ENCODE measurements at regions not wholly inside any gene's neighbourhood (a gene's known extent, or its start where the extent isn't known, plus 50 kb on each side); places are given as distances from the start of the nearest gene placed in this dataset.
A peak's percentile ranks its signal among the peaks of the same experiment; 100 is the strongest.

DNA sequence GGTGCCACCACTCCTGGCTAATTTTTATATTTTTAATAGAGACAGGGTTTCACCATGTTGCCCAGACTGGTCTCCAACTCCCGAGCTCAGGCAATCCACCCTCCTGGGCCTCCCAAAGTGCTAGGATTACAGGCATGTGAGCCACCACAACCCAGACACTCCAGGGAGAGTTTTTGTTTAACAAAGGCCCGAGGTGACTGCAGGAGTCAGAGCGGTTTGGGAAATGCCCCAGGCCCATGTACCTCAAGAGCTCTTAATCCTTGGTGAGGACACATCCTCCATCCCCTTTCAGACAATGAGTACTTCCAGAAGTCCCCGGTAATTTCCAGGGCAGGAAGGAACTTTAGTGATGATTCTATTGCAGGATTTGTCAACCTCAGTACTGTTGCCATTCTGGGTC, 176.0 kb downstream of the ESRRB start:
- DNase-seq (ENCODE audit: low read depth): no peak

DNA sequence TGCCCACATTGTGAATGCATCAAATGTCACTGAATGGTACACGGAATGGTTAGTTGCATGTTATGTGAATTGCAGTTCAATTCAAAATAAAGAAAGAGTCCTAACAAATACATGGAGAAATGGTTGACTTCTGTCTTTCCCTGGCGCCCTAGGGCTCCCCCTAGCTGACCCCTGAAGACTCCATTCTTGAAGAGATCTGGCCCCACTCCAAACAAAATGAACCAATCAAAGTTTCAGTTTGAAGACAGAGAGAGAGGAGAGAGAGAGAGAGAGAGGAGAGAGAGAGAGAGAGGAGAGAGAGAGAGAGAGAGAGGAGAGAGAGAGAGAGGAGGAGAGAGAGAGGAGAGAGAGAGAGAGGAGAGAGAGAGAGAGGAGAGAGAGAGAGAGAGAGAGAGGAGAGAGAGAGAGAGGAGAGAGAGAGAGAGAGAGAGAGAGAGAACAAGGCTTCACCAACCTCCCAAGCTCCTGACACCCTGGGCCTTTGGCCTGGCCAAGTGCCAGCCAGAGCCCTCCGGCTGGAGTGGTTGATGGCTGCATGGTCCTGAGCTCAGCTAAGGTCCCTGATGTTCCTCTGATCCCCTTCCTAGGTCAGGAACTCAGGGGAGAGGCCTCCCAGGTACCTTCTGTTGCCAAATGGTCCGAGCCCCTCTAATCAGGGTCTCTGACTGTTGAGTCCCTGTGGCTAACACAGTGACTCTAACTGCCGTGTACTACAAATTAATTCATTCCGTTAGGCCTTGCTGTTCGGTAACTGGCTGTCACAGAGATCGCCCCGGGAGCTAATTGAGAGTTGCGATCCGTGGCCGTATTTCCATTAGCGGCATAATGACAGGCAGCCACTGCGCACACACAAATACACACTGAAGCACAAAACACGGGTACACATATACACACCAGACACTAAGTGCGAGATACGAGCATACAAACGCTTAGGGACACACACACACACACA, 188.8 kb downstream of the ESRRB start:
- DNase-seq (ENCODE audit: low read depth): no peak

DNA sequence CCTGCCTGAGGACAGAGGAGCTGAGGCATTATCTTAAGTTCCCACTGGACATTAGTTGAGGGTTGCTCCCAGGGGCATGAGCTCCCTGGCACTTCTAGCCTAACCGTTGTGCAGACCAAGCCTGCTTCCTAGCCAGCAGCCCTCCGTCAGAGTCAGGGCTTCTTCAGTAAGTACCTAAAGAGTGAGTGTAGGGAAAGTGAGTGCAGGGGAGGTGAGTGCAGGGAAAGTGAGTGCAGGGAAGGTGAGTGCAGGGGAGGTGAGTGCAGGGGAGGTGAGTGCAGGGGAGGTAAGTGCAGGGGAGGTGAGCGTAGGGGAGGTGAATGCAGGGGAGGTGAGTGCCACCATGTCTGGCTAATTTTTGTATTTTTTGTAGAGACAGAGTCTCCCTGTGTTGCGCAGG, 190.5 kb downstream of the ESRRB start:
- DNase-seq (ENCODE audit: low read depth): no peak

DNA sequence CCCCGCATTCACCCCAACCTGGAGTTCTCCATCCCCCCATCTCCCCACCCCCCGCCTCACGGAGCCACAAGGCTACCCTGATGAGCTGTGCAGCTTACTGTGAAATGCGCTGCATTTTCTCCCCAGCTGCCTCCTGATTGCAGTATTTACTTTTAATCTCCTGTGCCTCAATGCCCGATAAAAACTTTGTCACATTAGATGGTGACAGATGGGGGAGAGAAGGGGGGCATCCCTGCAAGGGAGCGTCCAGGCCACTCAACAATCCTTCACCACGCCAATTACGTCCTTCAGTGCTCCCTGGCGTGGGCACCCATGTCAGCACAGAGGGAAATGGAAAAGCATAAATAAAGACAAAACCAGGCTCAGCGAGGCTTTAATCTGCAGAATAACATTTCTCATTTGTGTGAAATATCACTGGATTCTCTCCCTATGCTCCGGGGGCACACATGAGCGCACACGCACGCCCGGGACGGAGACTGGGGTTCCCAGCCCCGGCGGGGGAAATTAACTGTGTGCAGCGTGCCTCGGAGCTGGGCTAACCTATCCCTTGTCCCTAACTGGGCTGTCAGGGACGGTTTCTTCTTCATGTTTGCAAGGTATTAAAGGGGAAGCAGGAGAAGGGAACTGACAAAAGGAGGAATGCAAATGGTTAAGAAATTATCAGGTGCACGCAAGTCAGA, 186.7 kb upstream of the VASH1 start:
- no peak for DNase-seq (ENCODE audit: low read depth)

DNA sequence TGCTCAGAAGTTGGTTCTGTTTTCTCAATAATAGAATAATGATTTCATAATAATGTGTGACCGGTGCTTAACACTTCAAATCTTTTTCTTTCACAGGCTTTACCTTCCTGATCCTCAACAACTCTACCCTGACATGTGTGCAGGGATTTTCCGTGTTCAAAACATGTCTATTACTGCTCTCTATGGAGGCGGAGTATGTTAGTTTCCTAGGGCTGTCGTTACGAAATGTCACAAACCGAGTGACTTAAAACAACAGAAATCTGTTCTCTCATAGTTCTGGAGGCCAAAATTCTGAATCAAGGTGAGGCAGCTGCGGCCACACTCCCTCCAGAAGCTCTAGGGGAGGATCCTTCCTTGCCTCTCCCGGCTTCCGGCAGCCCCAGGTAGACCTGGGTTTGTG, 186.2 kb upstream of the VASH1 start:
- no peak for DNase-seq (ENCODE audit: low read depth)

DNA sequence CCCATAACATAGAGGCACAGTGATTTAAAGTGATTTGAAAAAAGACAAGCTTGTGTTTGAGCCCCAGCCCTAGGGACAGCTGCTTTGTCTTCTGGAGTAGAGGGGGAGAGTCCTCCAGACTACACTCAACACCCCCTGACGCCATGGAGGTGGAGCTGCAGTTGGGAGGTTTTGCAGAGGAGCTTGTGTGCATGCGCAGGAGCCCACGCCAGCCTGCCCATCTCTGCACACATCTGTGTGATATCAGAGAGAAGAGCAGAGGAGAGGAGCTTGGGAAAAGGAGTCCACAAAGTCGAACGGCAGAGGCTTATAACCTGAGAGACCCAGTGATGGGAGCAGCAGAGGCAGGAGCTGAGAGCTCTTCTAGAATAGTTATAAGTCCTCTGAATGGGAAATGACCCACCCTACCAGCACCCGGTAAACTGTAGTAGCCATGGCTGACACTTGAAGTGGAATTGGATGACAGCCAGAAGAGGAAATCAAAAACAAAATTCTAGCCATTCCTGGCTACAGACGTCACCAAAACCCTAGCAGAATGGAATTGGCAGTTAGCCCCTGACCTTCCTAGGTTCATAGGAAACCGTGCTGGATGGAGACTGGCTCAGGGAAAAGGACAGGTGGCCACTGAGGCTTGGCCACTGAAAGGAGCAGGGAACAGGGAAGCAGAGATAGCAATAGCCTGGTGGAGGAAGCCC, 185.1 kb upstream of the VASH1 start:
- no peak for DNase-seq (ENCODE audit: low read depth)

DNA sequence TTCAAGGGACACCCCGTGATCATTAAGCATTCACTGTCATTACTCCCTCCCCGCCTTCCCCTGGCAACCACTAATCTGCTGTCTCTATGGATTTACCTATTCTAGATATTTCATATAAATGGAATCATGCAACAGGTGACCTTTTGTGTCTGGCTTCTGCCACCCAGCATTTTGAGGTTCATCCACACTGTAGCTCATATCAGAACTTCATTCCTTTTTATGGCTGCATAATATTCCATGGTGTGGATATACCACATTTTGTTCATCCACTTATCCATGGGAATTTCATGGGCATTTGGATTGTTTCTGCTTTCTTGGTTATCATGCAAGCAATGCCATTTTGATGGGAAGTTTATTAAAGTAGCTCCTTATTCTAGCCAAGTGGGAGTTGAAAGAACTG, 184.2 kb upstream of the VASH1 start:
- no peak for DNase-seq (ENCODE audit: low read depth)

DNA sequence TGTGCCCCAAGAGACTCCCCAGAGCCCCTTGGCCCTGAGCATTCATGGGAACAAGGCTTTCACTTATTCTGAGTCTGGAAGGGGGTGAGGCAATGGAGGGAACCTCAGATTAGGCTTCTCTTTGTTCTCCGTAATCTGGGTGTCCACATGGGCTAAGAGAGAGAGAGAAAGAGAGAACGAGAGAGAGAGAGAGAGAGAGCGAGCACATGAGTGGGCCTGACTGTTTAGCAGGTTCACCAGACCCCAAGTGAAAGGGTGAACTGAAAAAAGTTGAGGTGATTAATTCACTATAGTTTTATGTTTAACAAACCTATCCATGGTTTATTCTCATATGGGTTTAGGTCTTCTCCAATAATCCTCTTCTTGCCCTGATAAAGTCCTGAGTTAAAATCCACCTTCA, 183.4 kb upstream of the VASH1 start:
- DNase-seq (ENCODE audit: low read depth): no peak

DNA sequence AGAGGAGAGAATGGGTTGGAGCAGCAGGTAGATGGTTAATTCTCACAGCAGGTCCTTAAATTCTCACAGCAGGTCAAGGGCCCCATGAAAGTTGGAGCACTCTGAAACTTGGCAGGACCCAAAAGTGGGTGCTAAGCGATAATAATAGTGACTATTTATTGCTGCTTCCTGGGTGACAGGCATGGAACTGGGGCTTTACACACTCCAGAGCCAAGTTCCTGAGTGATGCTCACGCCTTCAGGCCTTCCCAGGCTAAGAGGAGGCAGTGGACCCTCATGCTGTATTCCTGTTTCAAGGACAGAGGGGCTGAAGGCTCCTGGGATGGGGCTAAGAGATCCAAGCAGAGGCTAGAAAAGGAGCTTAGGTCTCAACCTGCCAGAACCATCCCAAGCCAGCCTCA, 180.9 kb upstream of the VASH1 start:
- no peak for DNase-seq (ENCODE audit: low read depth)

DNA sequence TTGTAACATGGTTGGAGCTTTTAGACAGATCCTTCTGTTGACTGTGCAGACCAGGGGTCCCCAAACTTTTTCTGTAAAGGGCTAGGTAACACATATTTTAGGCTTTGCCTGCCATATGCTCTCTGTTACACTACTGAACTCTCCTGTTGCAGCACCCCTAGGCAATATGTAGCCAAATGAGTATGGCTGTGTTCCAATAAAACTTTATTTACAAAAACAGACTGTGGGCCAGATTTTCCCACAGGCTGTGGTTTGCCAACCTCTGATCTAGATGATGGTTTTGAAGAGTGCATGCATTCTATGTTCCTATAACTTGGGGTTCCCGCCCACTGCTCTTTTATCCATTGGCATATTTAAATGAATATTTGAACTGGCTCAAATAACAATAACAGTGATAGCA, 180.3 kb upstream of the VASH1 start:
- DNase-seq (ENCODE audit: low read depth): no peak

DNA sequence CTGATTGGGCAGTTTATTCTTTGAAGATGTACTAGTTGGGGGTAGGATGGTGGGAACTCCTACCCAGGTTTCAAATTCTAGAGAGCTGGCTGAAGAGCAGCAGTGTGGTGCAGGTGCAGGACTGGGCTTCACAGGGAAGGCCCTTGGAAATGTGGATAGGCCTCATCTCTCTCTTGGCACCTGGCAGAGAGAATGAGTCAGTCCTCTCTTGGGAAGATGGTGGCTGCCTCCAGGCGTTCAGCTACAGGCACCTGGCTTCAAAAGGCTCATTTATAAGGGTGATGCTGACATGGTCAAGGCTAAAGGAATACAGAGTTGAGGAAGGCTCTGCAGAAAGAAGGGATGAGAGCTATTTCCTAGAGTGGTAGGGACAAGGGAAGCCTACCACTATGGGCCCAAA, 179.7 kb upstream of the VASH1 start:
- no peak for DNase-seq (ENCODE audit: low read depth)

DNA sequence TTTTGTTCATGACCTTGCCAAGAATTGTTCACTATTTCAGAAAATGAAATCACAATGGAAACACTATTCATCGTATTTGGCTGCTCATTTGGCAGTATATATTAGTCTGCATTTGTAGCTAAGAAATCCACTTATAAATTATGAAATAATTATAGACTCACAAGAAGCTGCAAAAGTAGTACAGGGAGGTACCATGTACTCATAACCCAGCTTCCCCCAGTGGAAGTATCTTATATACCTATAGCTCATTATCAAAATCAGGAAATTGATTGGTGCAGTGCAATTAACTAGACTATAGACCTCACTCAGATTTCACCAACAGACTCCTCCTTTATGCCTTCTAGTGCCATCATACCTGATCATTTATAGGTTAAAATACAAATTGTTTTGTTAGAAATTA, 178.8 kb upstream of the VASH1 start:
- no peak for DNase-seq (ENCODE audit: low read depth)

DNA sequence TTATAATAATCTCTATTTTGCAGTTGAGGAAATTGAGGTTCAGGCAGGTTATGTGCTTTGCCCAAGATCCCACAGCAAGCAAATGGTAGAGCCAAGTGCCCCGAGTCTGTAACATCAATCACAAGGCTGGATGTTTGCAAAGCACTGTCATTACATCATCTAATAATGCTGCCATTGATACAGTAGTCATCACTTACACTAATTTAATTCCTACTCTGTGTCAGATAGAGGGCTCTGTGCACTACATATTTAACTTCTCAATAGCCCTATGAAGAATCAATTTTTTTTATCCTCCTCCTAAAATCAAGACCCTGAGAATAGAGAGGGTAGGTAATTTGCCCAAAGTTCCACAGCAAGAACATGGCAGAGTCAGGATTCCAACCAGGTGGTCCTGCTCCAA, 178.1 kb upstream of the VASH1 start:
- no peak for DNase-seq (ENCODE audit: low read depth)

DNA sequence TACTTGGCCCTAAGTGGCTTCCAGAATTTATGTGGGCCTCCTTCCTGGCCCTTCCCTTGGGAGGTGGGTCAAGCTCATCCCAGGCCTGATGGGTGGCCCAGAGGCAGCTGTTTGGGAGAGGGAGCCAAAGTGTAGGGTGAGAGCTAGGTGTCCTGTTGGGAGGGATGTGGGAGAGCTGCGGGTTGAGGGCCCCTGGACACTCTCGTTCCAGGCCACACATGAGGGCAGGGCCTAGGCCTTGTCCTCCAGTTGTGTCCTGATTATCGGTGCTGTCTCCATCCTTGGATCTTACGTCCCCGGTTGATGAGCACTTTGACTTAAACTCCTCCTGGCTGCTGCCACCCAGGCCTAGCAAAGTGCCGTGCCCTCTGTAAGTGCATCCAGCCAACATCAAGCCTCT, 177.5 kb upstream of the VASH1 start:
- DNase-seq (ENCODE audit: low read depth): no peak

DNA sequence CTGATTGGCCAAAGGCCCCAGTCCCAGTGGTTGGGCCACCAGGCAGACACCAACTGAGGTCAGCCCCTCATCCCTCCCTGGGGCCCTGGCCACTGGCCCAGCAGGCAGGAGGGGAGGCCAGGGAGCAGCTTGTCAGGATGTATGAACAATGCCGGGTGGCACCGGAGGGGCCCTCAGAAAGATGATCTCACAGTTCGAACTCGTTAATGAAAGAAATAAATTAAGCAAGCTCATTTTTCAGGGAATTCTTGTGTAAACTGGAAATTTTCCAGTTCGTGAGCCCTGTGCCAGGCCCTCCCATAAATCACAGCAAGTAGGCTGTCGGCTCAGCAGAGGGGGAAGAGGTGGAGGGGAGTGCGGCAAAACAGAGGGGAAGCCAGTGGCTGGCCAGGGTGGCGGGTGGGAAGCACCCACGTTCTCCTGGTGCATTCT, 177.0 kb upstream of the VASH1 start:
- DNase-seq (ENCODE audit: low read depth): no peak

DNA sequence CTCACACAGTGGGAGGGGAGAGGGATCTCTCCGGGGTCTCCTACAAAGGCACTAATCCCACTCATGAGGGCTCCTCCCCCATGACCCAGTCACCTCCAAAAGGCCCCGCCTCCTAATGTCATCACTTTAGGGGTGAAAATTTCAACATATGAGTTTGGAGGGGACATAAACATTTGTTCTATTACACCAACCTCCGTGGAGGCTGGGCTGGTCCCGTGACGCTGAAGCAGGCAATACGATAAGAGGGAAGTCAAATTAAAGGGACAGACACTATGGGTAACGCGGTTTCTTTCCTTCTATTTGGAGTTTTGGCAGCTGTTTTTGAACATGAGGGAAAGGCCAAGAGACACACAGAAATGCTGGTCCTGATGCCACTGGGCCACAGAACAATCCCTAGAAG, 175.7 kb upstream of the VASH1 start:
- peak; percentile 37 for DNase-seq (ENCODE audit: low read depth)

DNA sequence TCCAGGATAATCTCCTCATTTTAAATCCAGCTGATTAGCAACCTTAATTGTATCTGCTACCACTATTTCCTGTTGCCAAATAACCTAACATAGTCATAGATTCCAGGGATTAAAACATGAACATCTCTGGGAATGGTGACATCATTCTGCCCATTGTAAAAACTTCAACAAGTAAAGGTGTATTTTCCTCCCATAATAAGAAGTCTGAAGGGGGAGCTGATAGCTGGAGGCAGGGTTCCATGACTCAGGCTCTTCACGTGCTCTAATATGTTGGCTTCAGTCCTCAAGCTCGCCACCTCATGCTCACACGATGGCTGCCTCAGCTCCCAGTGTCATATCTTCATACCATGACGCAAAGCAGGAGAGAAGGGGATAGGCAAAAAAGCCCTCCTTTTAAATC, 172.0 kb upstream of the VASH1 start:
- no peak for DNase-seq (ENCODE audit: low read depth)

DNA sequence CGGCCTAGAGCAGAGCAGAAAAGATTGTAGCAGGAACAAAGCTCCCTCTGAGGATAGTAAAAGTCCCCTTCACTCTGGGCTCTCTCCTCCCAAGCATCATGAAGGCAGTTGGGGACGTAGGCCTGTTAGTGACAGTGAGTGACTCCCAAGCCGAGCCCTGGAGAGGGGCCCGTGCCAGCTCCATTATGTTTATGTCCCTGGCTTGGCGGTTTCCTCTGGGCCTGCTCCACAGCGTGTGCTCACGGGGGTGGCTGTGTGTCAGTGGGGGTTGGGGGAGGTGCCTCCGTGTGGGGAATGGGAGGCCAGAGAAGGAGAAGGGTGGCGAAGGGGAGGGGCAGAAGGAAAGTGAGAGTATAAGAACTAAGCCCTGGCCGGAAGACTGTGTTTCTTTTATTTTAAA, 170.0 kb upstream of the VASH1 start:
- no peak for DNase-seq (ENCODE audit: low read depth)

DNA sequence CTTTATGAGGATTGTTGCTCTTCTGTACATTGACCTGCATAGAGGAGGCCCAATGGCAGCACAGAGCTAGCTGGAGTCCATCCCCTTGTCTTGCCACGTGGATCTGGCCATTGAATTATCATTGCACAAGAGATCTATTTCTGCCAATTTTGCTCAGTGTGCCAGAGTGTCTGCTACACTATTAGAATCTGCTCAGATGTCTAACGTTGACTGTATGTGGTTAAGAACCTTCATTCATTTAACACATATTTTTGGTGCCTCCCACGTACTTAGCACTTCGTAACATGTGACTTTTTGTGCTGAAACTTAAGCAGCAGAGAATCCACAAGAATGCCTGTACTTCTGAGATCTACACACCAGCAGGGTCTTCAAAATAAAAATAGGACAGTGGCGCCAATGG, 166.0 kb upstream of the VASH1 start:
- no peak for DNase-seq (ENCODE audit: low read depth)

DNA sequence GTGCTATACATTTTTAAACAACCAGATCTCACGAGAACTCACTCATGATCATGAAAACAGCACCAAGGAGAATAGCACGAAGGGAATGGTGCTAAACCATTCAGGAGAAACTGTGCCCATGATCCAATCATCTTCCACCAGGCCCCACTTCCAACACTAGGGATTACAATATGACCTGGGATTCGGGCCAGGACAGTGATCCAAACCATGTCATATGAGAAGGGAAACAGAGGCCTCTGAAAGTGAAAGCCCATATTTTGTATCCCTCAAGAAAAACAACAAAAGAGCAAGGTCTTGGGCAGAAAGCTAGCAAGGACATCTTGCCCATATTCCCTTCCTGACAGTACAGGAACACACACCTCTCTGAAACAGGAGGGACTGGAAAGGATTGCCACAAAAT, 163.9 kb upstream of the VASH1 start:
- DNase-seq (ENCODE audit: low read depth): peak; percentile 2

DNA sequence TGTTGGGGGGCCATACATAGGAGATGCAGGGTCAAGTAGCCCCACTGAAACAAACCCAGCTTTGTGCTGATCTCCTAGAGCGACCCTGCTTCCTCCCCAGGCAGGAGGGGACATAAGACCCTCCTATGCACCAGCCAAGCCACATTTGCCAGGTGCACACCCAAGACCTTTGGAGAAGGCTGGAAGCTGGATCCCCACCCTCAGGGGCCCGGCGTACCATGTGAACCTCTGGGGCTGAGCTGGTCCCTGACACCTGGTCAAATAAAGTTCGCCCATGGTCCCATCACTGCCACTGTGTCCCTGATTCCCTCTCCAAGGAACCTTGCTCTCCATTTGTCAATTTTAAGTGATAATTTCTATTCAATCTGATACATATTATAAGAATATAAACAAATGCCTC, 162.1 kb upstream of the VASH1 start:
- no peak for DNase-seq (ENCODE audit: low read depth)

DNA sequence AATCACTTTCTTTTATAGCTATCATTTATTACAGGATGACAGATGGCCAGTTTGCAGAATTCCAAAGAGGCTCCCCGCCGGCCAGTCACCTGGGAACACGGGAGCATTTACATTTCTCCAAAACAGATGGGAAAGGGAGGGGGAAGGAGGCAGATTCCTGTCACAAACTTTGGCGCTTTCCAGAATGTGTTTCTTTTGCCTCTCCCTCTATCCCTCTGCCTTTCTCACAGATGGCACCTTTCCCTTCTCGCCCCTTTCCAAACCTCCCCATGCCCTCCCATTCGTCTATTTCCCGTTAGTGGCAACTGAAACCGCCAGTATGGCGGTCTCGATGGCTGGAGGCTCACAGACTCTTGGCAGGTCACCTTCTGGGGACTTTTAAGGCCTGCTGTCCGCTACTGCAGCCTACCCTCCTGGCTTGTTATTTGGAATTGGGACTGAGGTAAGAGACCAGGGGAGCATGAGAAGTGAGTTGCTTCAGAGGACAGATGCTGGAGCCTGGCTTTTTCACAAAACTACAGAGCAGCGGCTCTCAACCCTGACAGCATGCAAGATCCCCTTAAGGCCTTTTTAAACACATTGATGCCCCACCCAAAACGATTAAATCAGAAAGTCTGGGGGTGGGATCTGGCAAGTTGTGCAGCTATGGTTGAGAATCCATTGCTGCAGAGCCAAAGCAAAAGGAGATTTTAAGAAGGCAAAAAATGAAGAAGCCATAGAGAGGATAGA, 161.5 kb upstream of the VASH1 start:
- no peak for DNase-seq (ENCODE audit: low read depth)
